Hepatocyte (in vitro differentiated cells): ENCODE measurements at regions not wholly inside any gene's neighbourhood (a gene's known extent, or its start where the extent isn't known, plus 50 kb on each side); places are given as distances from the start of the nearest gene placed in this dataset.

ENCODE experiments used
- EZH2 ChIP-seq: fragments of 200-600 bp; sonication (generic); IDR thresholded peaks from 2 replicates; pipeline ENCODE4 v1.6.1; 2016; ENCODE audit warnings: antibody characterized with exemption, mild to moderate bottlenecking, borderline replicate concordance
- TF ChIP-seq, protein P1 (sequence below): fragments of 200-600 bp; sonication (generic); IDR thresholded peaks from 2 replicates; pipeline ENCODE4 v1.5.1; 2016; ENCODE audit warnings: antibody characterized with exemption, mild to moderate bottlenecking; ENCODE audit not compliant: poor library complexity

DNA sequence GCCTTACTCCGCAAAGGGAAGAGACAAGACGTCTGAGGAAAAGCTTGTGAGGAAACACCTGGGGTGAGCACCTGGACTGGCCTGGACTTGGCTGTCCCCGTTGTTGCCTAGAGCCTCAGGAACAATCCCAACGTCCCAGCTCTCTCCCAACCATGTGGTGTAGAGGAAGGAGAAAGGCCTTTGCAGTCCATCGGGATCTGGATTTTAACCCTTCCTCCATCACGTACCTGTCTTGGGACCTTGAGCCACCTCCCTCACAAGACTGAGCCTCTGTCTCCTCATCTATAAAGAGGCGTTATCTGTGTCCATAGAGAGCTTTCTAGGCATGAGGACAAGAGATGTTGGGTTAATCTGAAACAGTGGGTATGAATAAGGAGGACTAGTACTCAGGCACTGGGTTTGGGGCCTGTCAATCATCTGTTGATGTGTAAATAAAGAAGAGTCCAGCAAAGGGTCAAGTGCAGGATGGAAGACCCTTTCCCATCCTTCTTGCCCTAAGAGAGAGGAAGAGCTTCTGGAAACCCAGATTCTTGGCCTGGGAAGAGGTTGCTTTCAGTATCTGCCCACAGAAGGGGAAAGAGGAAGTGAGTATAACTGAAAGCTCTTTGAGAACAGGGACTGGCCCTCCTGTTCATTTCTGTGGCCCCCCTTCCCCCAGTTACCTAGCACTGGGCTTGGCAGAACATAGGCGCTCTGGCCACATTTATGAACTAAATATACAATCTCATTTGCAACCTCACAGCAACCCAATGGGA is 137.1 kb downstream of the PJA1 start:
- TF ChIP-seq, protein P1, sequence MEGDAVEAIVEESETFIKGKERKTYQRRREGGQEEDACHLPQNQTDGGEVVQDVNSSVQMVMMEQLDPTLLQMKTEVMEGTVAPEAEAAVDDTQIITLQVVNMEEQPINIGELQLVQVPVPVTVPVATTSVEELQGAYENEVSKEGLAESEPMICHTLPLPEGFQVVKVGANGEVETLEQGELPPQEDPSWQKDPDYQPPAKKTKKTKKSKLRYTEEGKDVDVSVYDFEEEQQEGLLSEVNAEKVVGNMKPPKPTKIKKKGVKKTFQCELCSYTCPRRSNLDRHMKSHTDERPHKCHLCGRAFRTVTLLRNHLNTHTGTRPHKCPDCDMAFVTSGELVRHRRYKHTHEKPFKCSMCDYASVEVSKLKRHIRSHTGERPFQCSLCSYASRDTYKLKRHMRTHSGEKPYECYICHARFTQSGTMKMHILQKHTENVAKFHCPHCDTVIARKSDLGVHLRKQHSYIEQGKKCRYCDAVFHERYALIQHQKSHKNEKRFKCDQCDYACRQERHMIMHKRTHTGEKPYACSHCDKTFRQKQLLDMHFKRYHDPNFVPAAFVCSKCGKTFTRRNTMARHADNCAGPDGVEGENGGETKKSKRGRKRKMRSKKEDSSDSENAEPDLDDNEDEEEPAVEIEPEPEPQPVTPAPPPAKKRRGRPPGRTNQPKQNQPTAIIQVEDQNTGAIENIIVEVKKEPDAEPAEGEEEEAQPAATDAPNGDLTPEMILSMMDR: no peak
- TF ChIP-seq EZH2: no peak
